Activated CD4-positive, alpha-beta T cell treated with anti-CD3 and anti-CD28 coated beads, Interleukin-2, amount 10 ng/mL, durations not matched to agents 7 days and 5 days (primary cell): ENCODE measurements at regions not wholly inside any gene's neighbourhood (a gene's known extent, or its start where the extent isn't known, plus 50 kb on each side); places are given as distances from the start of the nearest gene placed in this dataset.

ENCODE experiments used
- CTCF ChIA-PET: fragments of 350-600 bp; sonication (Branson Sonifier 250); formaldehyde crosslinking; loops from one replicate; lab custom pipeline; 2021; ENCODE audit warnings: antibody characterized with exemption; lab: Charles Lee
- POLR2A ChIA-PET: fragments of 350-600 bp; sonication (Branson Sonifier 250); formaldehyde crosslinking; loops from one replicate; lab custom pipeline; 2021; ENCODE audit warnings: antibody characterized with exemption; lab: Charles Lee
- DNase-seq: peaks from one replicate; pipeline ENCODE4 v3.0.0-alpha.2; 2020
- H3K27ac Mint-ChIP-seq: one replicate; pipeline ENCODE4 v1.8.0; 2021; ENCODE audit warnings: mild to moderate bottlenecking, moderate library complexity, mixed read lengths
- H3K27me3 Mint-ChIP-seq: one replicate; pipeline ENCODE4 v1.8.0; 2021; ENCODE audit warnings: mixed read lengths
- H3K36me3 Mint-ChIP-seq: one replicate; pipeline ENCODE4 v1.8.0; 2021; ENCODE audit warnings: low read depth, mixed read lengths
- H3K4me1 Mint-ChIP-seq: one replicate; pipeline ENCODE4 v1.8.0; 2021; ENCODE audit warnings: mixed read lengths
- H3K4me3 Mint-ChIP-seq: one replicate; pipeline ENCODE4 v1.8.0; 2021; ENCODE audit warnings: mild to moderate bottlenecking, moderate library complexity, mixed read lengths
- H3K9me3 Mint-ChIP-seq: one replicate; pipeline ENCODE4 v1.8.0; 2021; ENCODE audit warnings: mixed read lengths

GRCh38 chr4:19259920-19260319 is 991.8 kb upstream of the SLIT2 start:
- Mint-ChIP-seq H3K4me1 (no peaks in the 10 kb centered on the region), H3K4me3 (no peak overlapping the region), H3K9me3 (peaks cover 17% of the 10 kb centered on the region), H3K27me3 (no peaks in the 10 kb centered on the region), H3K27ac (no peak overlapping the region), H3K36me3 (no peaks in the 10 kb centered on the region)
- POLR2A ChIA-PET = no interaction called here
- no peak for DNase-seq
- CTCF ChIA-PET = no interaction called here

- Mint-ChIP-seq H3K4me1 (no peaks in the 10 kb centered on the region), H3K9me3 (peaks cover 16% of the 10 kb centered on the region), H3K36me3 (no peaks in the 10 kb centered on the region), H3K27ac (no peak overlapping the region), H3K4me3 (no peak overlapping the region), H3K27me3 (no peaks in the 10 kb centered on the region)
- CTCF ChIA-PET = no interaction called here
- POLR2A ChIA-PET = no interaction called here
- DNase-seq = no peak
Observed at GRCh38 chr4:19256823-19257222, 994.9 kb upstream of the SLIT2 start.

GRCh38 chr4:19254486-19254885 is 997.2 kb upstream of the SLIT2 start:
- ChIA-PET POLR2A (no interaction called here), CTCF (no interaction called here)
- H3K36me3 Mint-ChIP-seq = no peaks in the 10 kb centered on the region
- no peak for DNase-seq
- H3K27me3 Mint-ChIP-seq = no peaks in the 10 kb centered on the region
- peaks cover 21% of the 10 kb centered on the region for H3K9me3 Mint-ChIP-seq
- no peak overlapping the region for H3K27ac Mint-ChIP-seq
- no peak overlapping the region for H3K4me3 Mint-ChIP-seq
- no peaks in the 10 kb centered on the region for H3K4me1 Mint-ChIP-seq

- no peaks in the 10 kb centered on the region for H3K36me3 Mint-ChIP-seq
- CTCF ChIA-PET = no interaction called here
- peaks cover 11% of the 10 kb centered on the region for H3K9me3 Mint-ChIP-seq
Observed at GRCh38 chr4:19248023-19248422, 1003.7 kb upstream of the SLIT2 start.

GRCh38 chr4:19241895-19242294 is 1009.8 kb upstream of the SLIT2 start:
- Mint-ChIP-seq H3K9me3 (peaks cover 6% of the 10 kb centered on the region), H3K36me3 (no peaks in the 10 kb centered on the region), H3K27ac (no peak overlapping the region), H3K27me3 (no peaks in the 10 kb centered on the region), H3K4me1 (no peaks in the 10 kb centered on the region), H3K4me3 (no peak overlapping the region)
- ChIA-PET POLR2A (no interaction called here), CTCF (no interaction called here)
- DNase-seq = no peak

More at GRCh38 chr4:19248023-19248422, 1003.7 kb upstream of the SLIT2 start:
- H3K27me3 Mint-ChIP-seq = no peaks in the 10 kb centered on the region
- H3K4me1 Mint-ChIP-seq = no peaks in the 10 kb centered on the region
- POLR2A ChIA-PET = no interaction called here
- H3K4me3 Mint-ChIP-seq = no peak overlapping the region
- DNase-seq = no peak
- H3K27ac Mint-ChIP-seq = no peak overlapping the region

GRCh38 chr4:19239565-19239964 is 1012.1 kb upstream of the SLIT2 start:
- no peak for DNase-seq
- Mint-ChIP-seq H3K27ac (no peak overlapping the region), H3K27me3 (no peaks in the 10 kb centered on the region), H3K4me3 (no peak overlapping the region), H3K9me3 (peaks cover 2% of the 10 kb centered on the region), H3K36me3 (no peaks in the 10 kb centered on the region), H3K4me1 (no peaks in the 10 kb centered on the region)
- POLR2A ChIA-PET = no interaction called here
- CTCF ChIA-PET = no interaction called here

- no peak overlapping the region for H3K4me3 Mint-ChIP-seq
- H3K36me3 Mint-ChIP-seq = no peaks in the 10 kb centered on the region
- CTCF ChIA-PET = no interaction called here
- no peaks in the 10 kb centered on the region for H3K27me3 Mint-ChIP-seq
- peaks cover 4% of the 10 kb centered on the region for H3K9me3 Mint-ChIP-seq
- no peak for DNase-seq
- POLR2A ChIA-PET = no interaction called here
- H3K27ac Mint-ChIP-seq = no peak overlapping the region
- no peaks in the 10 kb centered on the region for H3K4me1 Mint-ChIP-seq
Observed at GRCh38 chr4:19236473-19236872, 1015.2 kb upstream of the SLIT2 start.

GRCh38 chr4:19230906-19231545 is 1020.7 kb upstream of the SLIT2 start:
- Mint-ChIP-seq H3K27me3 (no peaks in the 10 kb centered on the region), H3K27ac (no peak overlapping the region), H3K36me3 (no peaks in the 10 kb centered on the region), H3K4me3 (no peak overlapping the region), H3K9me3 (peaks cover 2% of the 10 kb centered on the region), H3K4me1 (no peaks in the 10 kb centered on the region)
- ChIA-PET CTCF (no interaction called here), POLR2A (no interaction called here)
- no peak for DNase-seq

GRCh38 chr4:19227701-19228100 is 1024.0 kb upstream of the SLIT2 start:
- Mint-ChIP-seq H3K4me1 (no peaks in the 10 kb centered on the region), H3K27ac (no peak overlapping the region), H3K27me3 (no peaks in the 10 kb centered on the region), H3K9me3 (no peaks in the 10 kb centered on the region), H3K4me3 (no peak overlapping the region), H3K36me3 (no peaks in the 10 kb centered on the region)
- DNase-seq = no peak
- ChIA-PET POLR2A (no interaction called here), CTCF (no interaction called here)

- no peaks in the 10 kb centered on the region for H3K27me3 Mint-ChIP-seq
- no peaks in the 10 kb centered on the region for H3K9me3 Mint-ChIP-seq
- H3K4me3 Mint-ChIP-seq = no peak overlapping the region
- POLR2A ChIA-PET = no interaction called here
- no peaks in the 10 kb centered on the region for H3K4me1 Mint-ChIP-seq
- H3K36me3 Mint-ChIP-seq = no peaks in the 10 kb centered on the region
- no peak overlapping the region for H3K27ac Mint-ChIP-seq
- CTCF ChIA-PET = no interaction called here
- DNase-seq = no peak
Observed at GRCh38 chr4:19224820-19225219, 1026.9 kb upstream of the SLIT2 start.

- DNase-seq = no peak
- CTCF ChIA-PET = no interaction called here
- Mint-ChIP-seq H3K4me1 (no peaks in the 10 kb centered on the region), H3K4me3 (no peak overlapping the region), H3K9me3 (no peaks in the 10 kb centered on the region), H3K36me3 (no peaks in the 10 kb centered on the region), H3K27ac (no peak overlapping the region), H3K27me3 (no peaks in the 10 kb centered on the region)
- POLR2A ChIA-PET = no interaction called here
Observed at GRCh38 chr4:19216476-19216875, 1035.2 kb upstream of the SLIT2 start.

GRCh38 chr4:19214591-19215186 is 1037.0 kb upstream of the SLIT2 start:
- Mint-ChIP-seq H3K36me3 (no peaks in the 10 kb centered on the region), H3K4me3 (no peak overlapping the region), H3K27ac (no peak overlapping the region), H3K4me1 (no peaks in the 10 kb centered on the region), H3K27me3 (no peaks in the 10 kb centered on the region), H3K9me3 (no peaks in the 10 kb centered on the region)
- CTCF ChIA-PET = no interaction called here
- DNase-seq = no peak
- POLR2A ChIA-PET = no interaction called here

- no peak for DNase-seq
- ChIA-PET POLR2A (no interaction called here), CTCF (no interaction called here)
- no peaks in the 10 kb centered on the region for H3K27me3 Mint-ChIP-seq
- H3K4me3 Mint-ChIP-seq = no peak overlapping the region
- no peaks in the 10 kb centered on the region for H3K4me1 Mint-ChIP-seq
- H3K27ac Mint-ChIP-seq = no peak overlapping the region
- H3K9me3 Mint-ChIP-seq = no peaks in the 10 kb centered on the region
- no peaks in the 10 kb centered on the region for H3K36me3 Mint-ChIP-seq
Observed at GRCh38 chr4:19213388-19213787, 1038.3 kb upstream of the SLIT2 start.

- Mint-ChIP-seq H3K36me3 (no peaks in the 10 kb centered on the region), H3K27me3 (no peaks in the 10 kb centered on the region), H3K27ac (no peak overlapping the region), H3K4me1 (no peaks in the 10 kb centered on the region), H3K9me3 (no peaks in the 10 kb centered on the region), H3K4me3 (no peak overlapping the region)
- ChIA-PET POLR2A (no interaction called here), CTCF (no interaction called here)
- DNase-seq = no peak
Observed at GRCh38 chr4:19205853-19206252, 1045.9 kb upstream of the SLIT2 start.
